Keratinocyte (primary cell): ENCODE measurements at regions not wholly inside any gene's neighbourhood (a gene's known extent, or its start where the extent isn't known, plus 50 kb on each side); places are given as distances from the start of the nearest gene placed in this dataset.

ENCODE experiments used
- DNase-seq: peaks from one replicate; pipeline ENCODE4 v3.0.0-alpha.2; 2011; ENCODE audit warnings: low read depth, missing footprints, low spot score
- FAIRE-seq: peaks from 2 replicates; lab custom pipeline; 2011; peaks lifted over from hg19 to GRCh38; lab: Jason Lieb, UNC
- H2AFZ ChIP-seq: 2 replicates; pipeline ENCODE4 v1.6.0; 2012; ENCODE audit warnings: low read length, control low read depth, inconsistent platforms; ENCODE audit not compliant: control insufficient read depth
- H3K27ac ChIP-seq: 2 replicates; pipeline ENCODE4 v1.5.1; 2011; ENCODE audit warnings: low read length; ENCODE audit not compliant: control insufficient read depth, insufficient read depth
- H3K27me3 ChIP-seq: 3 replicates; pipeline ENCODE4 v1.6.0; 2011; ENCODE audit warnings: low read length; ENCODE audit not compliant: control insufficient read depth, insufficient read depth; ENCODE audit errors: extremely low read depth
- H3K36me3 ChIP-seq, 2 experiments: 2 replicates in 1 of 2; 3 replicates in 1 of 2; pipeline ENCODE4 v1.5.1; 2011; ENCODE audit warnings: low read length in 2 of 2, mild to moderate bottlenecking in 1 of 2; ENCODE audit not compliant: control insufficient read depth in 2 of 2, insufficient read depth in 2 of 2; ENCODE audit errors: extremely low read depth in 1 of 2
- H3K4me1 ChIP-seq: 3 replicates; pipeline ENCODE4 v1.5.1; 2011; ENCODE audit warnings: low read length; ENCODE audit not compliant: control insufficient read depth, insufficient read depth; ENCODE audit errors: extremely low read depth
- H3K4me2 ChIP-seq: 3 replicates; pipeline ENCODE4 v1.6.0; 2011; ENCODE audit warnings: low read depth, low read length; ENCODE audit not compliant: control insufficient read depth, insufficient read depth; ENCODE audit errors: extremely low read depth
- H3K4me3 ChIP-seq, 3 experiments: fragments of 200-600 bp in 1 of 3; sonication (generic) in 1 of 3; 2 replicates in 2 of 3; 3 replicates in 1 of 3; pipeline ENCODE4 v1.5.1; 2011 to 2016; ENCODE audit warnings: low read length in 3 of 3, mild to moderate bottlenecking in 3 of 3, control low read depth in 2 of 3, inconsistent platforms in 1 of 3, low read depth in 1 of 3, mixed read lengths in 1 of 3, mixed run types in 1 of 3, moderate library complexity in 1 of 3; ENCODE audit not compliant: control insufficient read depth in 2 of 3, insufficient read depth in 2 of 3; ENCODE audit errors: extremely low read depth in 1 of 3
- H3K79me2 ChIP-seq: 2 replicates; pipeline ENCODE4 v1.6.0; 2012; ENCODE audit warnings: low read length; ENCODE audit not compliant: control insufficient read depth, insufficient read depth
- H3K9ac ChIP-seq: 3 replicates; pipeline ENCODE4 v1.6.0; 2011; ENCODE audit warnings: low read length; ENCODE audit not compliant: control insufficient read depth, insufficient read depth; ENCODE audit errors: extremely low read depth
- H3K9me1 ChIP-seq: 3 replicates; pipeline ENCODE4 v1.6.0; 2011; ENCODE audit warnings: low read length; ENCODE audit not compliant: control insufficient read depth, insufficient read depth; ENCODE audit errors: extremely low read depth
- H3K9me3 ChIP-seq: 2 replicates; pipeline ENCODE4 v1.5.1; 2012; ENCODE audit warnings: low read depth, low read length; ENCODE audit not compliant: control insufficient read depth
- H4K20me1 ChIP-seq: 3 replicates; pipeline ENCODE4 v1.6.0; 2011; ENCODE audit warnings: low read length; ENCODE audit not compliant: control insufficient read depth, insufficient read depth; ENCODE audit errors: extremely low read depth
- EZH2 ChIP-seq: IDR thresholded peaks from one replicate; pipeline ENCODE4 v1.6.1; 2012; ENCODE audit warnings: inconsistent platforms, mild to moderate bottlenecking, low read length, moderate library complexity
- dilution Hi-C: fragments of 300-500 bp; cut with MboI; formaldehyde crosslinking; loops from one replicate; pipeline ENCODE4 v1.7.0; 2020; ENCODE audit warnings: low sequenced_read_pairs; ENCODE audit not compliant: extremely low pct_ligation_motif_present
- TF ChIP-seq, protein P1 (sequence below), 3 experiments: IDR thresholded peaks in 1 of 3; conservative IDR thresholded peaks in 1 of 3; optimal IDR thresholded peaks in 1 of 3; 2 replicates in 2 of 3; 3 replicates in 1 of 3; pipeline versions ENCODE3 to v1.5.1; 2011; ENCODE audit warnings: low read length in 3 of 3, mild to moderate bottlenecking in 3 of 3, moderate library complexity in 2 of 3, control low read depth in 1 of 3, inconsistent platforms in 1 of 3; ENCODE audit not compliant: insufficient read depth in 2 of 3; ENCODE audit errors: extremely low read depth in 1 of 3

DNA sequence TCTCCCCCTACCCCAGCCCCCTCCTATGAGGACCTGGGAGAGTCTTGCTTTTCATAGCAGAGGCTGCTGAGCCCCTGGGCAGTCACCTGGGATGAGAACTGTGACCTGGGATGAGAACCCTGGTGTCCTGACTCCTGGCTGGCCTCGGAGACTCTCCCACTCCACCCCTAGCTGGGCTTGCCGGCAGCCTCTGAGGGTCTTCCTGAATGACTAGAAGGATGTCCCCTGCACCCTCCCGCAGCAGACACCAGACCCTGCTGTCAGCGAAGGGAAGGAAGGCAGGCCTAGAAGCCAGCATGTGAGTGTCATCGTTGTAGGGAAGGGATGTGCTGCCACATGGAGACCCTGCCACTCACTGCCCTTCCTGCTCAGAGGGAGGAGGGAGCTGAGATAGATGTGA is 203.4 kb upstream of the ZNF536 start:
- Histone ChIP-seq H3K27me3 (no peaks in the 10 kb centered on the region), H3K9me3 (peaks cover 19% of the 10 kb centered on the region), H3K4me3 (no peak overlapping the region), H3K36me3 (no peaks in the 10 kb centered on the region), H4K20me1 (no peaks in the 10 kb centered on the region), H3K4me2 (no peak overlapping the region), H3K4me1 (no peaks in the 10 kb centered on the region), H3K9me1 (no peaks in the 10 kb centered on the region), H3K79me2 (no peaks in the 10 kb centered on the region), H2AFZ (no peak overlapping the region), H3K9ac (no peak overlapping the region), H3K27ac (no peak overlapping the region)
- TF ChIP-seq, protein P1, sequence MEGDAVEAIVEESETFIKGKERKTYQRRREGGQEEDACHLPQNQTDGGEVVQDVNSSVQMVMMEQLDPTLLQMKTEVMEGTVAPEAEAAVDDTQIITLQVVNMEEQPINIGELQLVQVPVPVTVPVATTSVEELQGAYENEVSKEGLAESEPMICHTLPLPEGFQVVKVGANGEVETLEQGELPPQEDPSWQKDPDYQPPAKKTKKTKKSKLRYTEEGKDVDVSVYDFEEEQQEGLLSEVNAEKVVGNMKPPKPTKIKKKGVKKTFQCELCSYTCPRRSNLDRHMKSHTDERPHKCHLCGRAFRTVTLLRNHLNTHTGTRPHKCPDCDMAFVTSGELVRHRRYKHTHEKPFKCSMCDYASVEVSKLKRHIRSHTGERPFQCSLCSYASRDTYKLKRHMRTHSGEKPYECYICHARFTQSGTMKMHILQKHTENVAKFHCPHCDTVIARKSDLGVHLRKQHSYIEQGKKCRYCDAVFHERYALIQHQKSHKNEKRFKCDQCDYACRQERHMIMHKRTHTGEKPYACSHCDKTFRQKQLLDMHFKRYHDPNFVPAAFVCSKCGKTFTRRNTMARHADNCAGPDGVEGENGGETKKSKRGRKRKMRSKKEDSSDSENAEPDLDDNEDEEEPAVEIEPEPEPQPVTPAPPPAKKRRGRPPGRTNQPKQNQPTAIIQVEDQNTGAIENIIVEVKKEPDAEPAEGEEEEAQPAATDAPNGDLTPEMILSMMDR (optimal IDR thresholded peaks at IDR 0.05 in 1 of 3, IDR thresholded peaks at IDR 0.05 in 1 of 3, conservative IDR thresholded peaks at IDR 0.05 in 1 of 3; ENCODE audit: extremely low read depth in 1 of 3, insufficient read depth in 2 of 3, low read length in 3 of 3) = no peak
- TF ChIP-seq EZH2 = no peak
- DNase-seq = no peak
- dilution Hi-C loops = no loop called here
- FAIRE-seq = no peak

DNA sequence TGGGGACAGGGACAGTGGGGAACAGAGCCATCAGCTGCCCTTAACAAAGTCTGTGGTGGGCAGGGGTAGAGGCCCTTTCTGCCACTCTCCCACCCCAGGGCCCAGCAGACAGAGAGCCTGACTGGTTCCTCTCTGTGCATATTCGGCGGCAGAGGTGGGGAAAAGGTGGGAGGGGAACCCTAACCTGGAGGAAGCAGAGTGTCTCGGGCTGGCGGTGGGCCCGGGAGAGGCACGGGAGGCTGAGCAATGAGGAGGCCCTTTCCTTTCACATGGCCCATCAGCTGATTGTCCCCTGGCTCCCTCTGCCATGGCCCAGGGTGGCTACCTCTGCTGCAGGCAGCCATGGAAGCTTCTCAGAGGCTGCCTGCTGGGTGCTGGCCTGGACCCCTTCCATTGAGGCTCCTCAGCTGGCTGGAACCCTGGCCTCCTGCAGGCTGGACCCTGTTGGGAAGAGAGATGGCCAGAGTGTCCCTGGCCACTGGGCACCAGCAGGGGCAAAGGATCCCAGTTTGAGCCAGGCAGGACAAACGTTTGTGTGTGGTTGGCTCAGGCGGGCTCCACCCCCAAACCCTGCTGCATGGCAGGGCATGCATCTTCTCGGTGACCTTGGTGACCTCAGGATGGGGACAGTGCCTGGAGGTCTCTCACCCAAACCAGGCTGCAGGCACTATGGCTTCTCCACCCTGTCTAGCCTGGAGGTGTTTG is 202.8 kb upstream of the ZNF536 start:
- no peaks in the 10 kb centered on the region for H3K36me3 ChIP-seq
- H3K27ac ChIP-seq = no peak overlapping the region
- no peak overlapping the region for H3K9ac ChIP-seq
- dilution Hi-C loops = no loop called here
- H3K9me3 ChIP-seq = peaks cover 19% of the 10 kb centered on the region
- TF ChIP-seq, protein P1 (optimal IDR thresholded peaks at IDR 0.05 in 1 of 3, IDR thresholded peaks at IDR 0.05 in 1 of 3, conservative IDR thresholded peaks at IDR 0.05 in 1 of 3; ENCODE audit: extremely low read depth in 1 of 3, insufficient read depth in 2 of 3, low read length in 3 of 3) = no peak
- TF ChIP-seq EZH2 = no peak
- H3K27me3 ChIP-seq = no peaks in the 10 kb centered on the region
- H3K4me3 ChIP-seq = no peak overlapping the region
- H4K20me1 ChIP-seq = no peaks in the 10 kb centered on the region
- FAIRE-seq (no peak), DNase-seq (no peak)
- no peaks in the 10 kb centered on the region for H3K4me1 ChIP-seq
- H3K79me2 ChIP-seq = no peaks in the 10 kb centered on the region
- H3K9me1 ChIP-seq = no peaks in the 10 kb centered on the region
- H3K4me2 ChIP-seq = no peak overlapping the region
- no peak overlapping the region for H2AFZ ChIP-seq
